ENCODE measurements at regions not wholly inside any gene's neighbourhood (a gene's known extent, or its start where the extent isn't known, plus 50 kb on each side); places are given as distances from the start of the nearest gene placed in this dataset.

DNA sequence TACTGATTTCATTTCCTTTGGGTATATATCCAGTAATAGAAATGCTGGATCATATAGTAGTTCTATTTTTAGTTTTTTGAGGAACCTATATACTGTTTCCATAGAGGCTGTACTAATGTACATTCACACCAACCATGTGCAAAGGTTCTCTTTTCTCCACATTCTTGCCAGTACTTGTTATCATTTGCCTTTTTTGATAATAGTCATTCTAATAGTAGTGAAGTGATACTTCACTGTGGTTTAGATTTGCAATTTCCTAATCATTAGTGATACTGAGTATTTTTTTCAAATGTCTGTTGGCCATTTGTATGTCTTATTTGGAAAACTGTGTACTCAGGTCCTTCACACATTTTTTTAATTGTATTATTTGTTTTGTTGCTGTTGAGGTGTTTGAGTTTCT lies 148.2 kb upstream of the NAV3 start:
- TF ChIP-seq, protein P1, sequence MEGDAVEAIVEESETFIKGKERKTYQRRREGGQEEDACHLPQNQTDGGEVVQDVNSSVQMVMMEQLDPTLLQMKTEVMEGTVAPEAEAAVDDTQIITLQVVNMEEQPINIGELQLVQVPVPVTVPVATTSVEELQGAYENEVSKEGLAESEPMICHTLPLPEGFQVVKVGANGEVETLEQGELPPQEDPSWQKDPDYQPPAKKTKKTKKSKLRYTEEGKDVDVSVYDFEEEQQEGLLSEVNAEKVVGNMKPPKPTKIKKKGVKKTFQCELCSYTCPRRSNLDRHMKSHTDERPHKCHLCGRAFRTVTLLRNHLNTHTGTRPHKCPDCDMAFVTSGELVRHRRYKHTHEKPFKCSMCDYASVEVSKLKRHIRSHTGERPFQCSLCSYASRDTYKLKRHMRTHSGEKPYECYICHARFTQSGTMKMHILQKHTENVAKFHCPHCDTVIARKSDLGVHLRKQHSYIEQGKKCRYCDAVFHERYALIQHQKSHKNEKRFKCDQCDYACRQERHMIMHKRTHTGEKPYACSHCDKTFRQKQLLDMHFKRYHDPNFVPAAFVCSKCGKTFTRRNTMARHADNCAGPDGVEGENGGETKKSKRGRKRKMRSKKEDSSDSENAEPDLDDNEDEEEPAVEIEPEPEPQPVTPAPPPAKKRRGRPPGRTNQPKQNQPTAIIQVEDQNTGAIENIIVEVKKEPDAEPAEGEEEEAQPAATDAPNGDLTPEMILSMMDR (IDR thresholded peaks at IDR 0.05) = no peak
- TF ChIP-seq POLR2A (IDR thresholded peaks at IDR 0.05) (no peak), POLR2AphosphoS5 (IDR thresholded peaks at IDR 0.05) (no peak)
